ENCODE measurements at regions not wholly inside any gene's neighbourhood (a gene's known extent, or its start where the extent isn't known, plus 50 kb on each side); places are given as distances from the start of the nearest gene placed in this dataset.

GRCh38 chr3:150215616-150216015 is 192.5 kb upstream of the TSC22D2 start:
- TF ChIP-seq CTCF (IDR thresholded peaks at IDR 0.05) (no peak), POLR2A (IDR thresholded peaks at IDR 0.05) (no peak)
